Right ventricle myocardium superior (tissue), 1 donor: ENCODE measurements at regions not wholly inside any gene's neighbourhood (a gene's known extent, or its start where the extent isn't known, plus 50 kb on each side); places are given as distances from the start of the nearest gene placed in this dataset.
"Not testable (repeated sequence)": the region's sequence is repeated elsewhere in the genome, so short reads cannot be mapped to it uniquely, and the experiment has no call there.

Experiments used
- ATAC-seq: fragments of 200-7000 bp; cut with Tn5 transposase; one replicate; pipeline ENCODE4 v1.9.1; 2020; ENCODE audit warnings: mild to moderate bottlenecking; ENCODE audit not compliant: poor library complexity
- DNase-seq: peaks from one replicate; pipeline ENCODE4 v3.0.0-alpha.2; 2020
- intact Hi-C: fragments of 100-400 bp; cut with DNase I; formaldehyde crosslinking; loops from one replicate; pipeline ENCODE4 v1.11.2; 2022
- donor health status: DM: no; HTN: yes; CAD: no; lungs with severe emphysema.

GRCh38 chr16:29202642-29203041, 203.9 kb downstream of the NPIPB11 start:
- ATAC-seq, intact Hi-C loops, DNase-seq: not testable (repeated sequence)

GRCh38 chr16:29202025-29202632, 204.4 kb downstream of the NPIPB11 start:
- ATAC-seq, result peak; percentile 63

DNA sequence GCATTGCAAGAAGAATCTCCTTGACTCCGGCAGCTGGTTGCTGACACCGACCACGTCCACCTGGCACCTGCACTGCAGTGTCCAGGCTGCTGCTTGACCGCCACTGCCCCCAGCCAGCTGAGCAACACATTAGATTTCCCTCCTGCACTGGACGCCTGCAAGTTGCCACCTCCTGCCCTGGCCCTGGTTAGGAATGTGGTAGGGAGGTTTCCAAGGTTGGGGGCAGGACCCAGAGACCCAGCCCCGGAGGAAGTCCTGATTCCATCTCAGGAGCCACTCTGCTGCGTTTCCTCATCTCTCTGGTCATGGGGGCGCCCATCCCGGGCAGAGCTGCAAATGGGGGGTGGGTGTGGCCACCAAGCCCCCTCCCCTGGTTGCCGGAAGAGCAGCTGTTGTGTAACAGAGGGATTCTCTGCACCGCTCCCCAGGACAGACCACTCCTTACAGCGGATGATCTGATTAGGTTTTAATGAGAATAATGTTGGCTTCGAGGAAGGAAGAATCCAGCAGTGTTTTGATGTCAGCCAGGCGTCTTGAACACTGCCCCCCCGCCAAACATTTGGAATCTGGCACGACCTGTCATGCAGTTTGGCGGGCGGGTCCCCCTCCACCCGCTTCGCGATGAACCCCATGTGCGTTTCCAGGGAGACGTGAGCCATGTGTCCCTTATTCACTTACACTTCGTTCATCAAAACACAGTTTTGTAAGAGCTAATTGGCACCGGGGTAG, 205.1 kb downstream of the NPIPB11 start:
- DNase-seq, intact Hi-C loops: not testable (repeated sequence)
- peak; percentile 48 for ATAC-seq

More at GRCh38 chr16:29202025-29202632, 204.4 kb downstream of the NPIPB11 start:
- intact Hi-C loops, result not testable (repeated sequence)
- peak; percentile 67 for DNase-seq

- intact Hi-C loops, DNase-seq, ATAC-seq: not testable (repeated sequence)
Measured at GRCh38 chr16:29200681-29201080, 205.8 kb downstream of the NPIPB11 start.

- DNase-seq, intact Hi-C loops: not testable (repeated sequence)
- ATAC-seq, result peak; percentile 28
Measured at GRCh38 chr16:29200135-29200601, 206.3 kb downstream of the NPIPB11 start.

DNA sequence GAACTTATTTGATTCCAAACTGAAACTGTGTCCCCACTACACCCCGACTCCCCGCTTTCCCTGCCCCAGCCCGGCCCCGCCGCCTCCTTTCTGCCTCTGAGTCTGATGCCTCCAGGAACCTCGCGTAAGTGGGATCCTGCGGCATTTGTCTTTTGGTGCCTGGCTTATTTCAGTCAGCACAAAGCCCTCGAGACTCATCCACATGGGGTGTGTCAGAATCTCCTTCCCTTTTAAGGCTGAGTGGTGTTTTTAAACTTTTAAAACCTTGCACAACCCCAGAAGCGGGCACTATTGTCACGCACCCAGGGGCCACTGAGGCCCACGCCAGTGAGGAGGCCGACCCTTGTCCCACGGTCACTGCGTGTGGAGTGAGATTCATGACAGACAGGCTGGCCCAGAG, 206.9 kb downstream of the NPIPB11 start:
- ATAC-seq, result peak; percentile 56
- DNase-seq, intact Hi-C loops: not testable (repeated sequence)

DNA sequence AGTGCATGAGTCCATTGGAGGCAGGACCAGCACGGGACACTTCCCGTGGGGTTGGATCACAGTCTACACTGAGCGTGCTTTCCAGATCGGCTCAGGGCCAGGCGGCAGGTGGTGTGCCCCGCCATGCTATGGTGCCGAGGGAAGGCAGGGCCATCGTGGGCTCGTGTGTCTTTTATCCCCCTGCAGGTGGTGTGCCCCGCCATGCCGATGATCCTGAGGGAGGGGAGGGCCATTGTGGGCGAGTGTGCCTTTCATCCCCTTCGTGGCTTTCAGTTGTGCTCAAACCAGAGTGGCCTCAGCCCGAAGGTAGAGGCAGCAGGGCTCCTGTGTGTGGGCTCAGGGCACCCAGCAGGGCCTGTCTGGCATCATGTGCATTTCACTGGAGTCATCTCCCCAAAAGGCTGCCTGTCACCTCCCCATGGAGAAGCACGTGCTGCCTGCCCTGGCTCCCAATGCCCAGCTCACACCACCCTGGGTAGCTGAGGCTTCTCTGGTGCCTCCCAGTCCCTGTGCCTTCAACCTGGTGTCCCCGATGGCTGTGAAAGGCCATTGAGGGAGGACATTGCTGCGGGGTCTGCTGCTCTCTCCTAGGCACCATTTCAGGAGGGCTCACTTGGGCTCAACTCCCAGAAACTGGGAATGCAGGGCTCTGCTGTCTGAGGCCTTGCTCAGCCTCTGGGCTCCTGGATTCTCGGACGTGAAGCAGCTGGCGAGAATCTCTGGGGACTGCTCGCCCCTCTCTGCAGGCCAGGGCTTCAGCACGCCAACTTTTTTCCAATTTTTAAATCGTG, 207.6 kb downstream of the NPIPB11 start:
- intact Hi-C loops, result no loop called here
- DNase-seq, result no peak
- ATAC-seq, result no peak

DNA sequence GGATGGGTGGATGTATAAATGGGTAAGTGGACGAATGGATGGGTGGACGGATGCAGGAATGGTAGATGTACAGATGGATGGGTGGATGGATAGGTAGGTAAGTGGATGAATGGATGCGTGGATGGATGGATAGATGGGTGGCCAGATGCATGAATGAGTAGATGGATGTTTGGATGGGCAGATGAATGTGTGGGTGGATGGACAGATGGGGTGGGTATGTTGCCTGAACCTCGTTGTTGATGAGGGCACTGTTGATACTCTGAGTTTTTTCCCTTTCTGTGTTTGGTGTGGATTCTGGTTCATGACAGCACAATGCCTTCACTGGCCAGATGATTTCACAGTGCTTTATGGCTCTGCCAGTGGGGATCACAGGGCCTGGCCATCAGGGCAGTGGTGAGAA, 208.3 kb downstream of the NPIPB11 start:
- intact Hi-C loops, result no loop called here
- DNase-seq (no peak), ATAC-seq (no peak)

DNA sequence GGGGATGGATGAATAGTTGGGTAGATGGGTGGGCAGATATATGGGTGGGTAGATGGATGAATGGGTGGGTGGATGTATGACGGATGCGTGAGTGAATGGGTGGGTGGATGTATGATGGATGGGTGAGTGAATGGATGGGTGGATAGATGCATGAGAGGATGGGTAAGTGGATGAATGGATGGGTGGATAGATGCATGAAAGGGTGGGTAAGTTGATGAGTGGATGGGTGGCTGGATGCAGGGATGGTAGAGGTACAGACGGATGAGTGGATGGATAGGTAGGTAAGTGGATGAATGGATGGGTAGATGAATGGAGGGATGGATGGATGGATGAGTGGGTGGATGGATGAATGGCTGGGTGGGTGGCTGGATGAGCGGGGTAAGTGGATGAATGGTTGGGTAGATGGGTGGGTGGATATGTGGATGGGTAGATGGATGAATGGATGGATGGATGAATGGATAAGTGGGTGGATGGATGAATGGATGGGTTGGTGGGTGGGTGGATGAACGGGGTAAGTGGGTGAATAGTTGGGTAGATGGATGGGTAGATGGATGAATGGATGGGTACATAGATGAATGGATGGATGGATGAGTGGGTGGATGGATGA, 208.9 kb downstream of the NPIPB11 start:
- DNase-seq, ATAC-seq, intact Hi-C loops: not testable (repeated sequence)

GRCh38 chr16:29196746-29197145, 209.8 kb downstream of the NPIPB11 start:
- ATAC-seq, intact Hi-C loops, DNase-seq: not testable (repeated sequence)

- DNase-seq, intact Hi-C loops: not testable (repeated sequence)
- ATAC-seq, result peak; percentile 30
Measured at GRCh38 chr16:29195116-29195872, 210.4 kb downstream of the LAT start.

- intact Hi-C loops, ATAC-seq, DNase-seq: not testable (repeated sequence)
Measured at GRCh38 chr16:29194185-29194844, 209.5 kb downstream of the LAT start.

DNA sequence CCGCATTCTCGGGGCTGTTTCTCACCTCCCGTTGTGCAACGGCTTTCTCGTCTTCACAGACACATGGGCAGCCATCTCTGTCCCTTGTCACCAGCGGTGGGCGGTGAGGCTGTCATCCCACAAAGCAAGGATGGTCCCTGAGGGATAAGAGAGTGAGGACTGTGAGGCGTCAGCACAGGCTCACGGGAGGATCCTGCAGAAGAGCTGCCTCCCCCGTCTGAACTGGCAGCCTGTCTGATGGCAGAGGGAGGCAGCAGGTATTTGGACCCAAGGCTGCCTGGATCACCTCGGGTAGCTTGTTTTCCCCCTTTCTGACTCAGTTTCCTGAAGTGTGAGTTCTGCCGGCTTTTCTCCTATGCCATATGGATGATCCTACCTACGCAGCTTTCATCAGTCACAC, 208.8 kb downstream of the LAT start:
- peak; percentile 41 for DNase-seq
- ATAC-seq, intact Hi-C loops: not testable (repeated sequence)

DNA sequence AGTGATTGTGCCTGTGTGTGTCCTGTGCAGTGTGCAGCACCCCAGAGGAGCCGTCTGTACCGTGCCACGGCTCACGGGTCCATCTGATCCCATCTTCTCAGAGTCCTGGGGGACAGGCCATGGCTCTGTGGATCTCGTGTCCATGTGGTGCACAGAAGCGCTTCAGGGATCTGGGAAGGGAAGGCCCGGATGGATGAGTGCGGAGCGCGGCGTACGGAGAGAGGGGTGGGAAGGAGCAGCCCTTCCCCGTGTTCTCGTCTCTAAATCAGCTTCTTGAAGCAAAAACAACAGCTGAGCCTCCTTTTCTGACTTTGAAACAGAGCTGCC, 208.4 kb downstream of the LAT start:
- peak; percentile 4 for DNase-seq

GRCh38 chr16:29192329-29193247, 207.7 kb downstream of the LAT start:
- intact Hi-C loops, result no loop called here
- no peak for ATAC-seq
- DNase-seq, result peak; percentile 40

More for the DNA sequence above, 208.4 kb downstream of the LAT start:
- ATAC-seq, intact Hi-C loops: not testable (repeated sequence)

DNA sequence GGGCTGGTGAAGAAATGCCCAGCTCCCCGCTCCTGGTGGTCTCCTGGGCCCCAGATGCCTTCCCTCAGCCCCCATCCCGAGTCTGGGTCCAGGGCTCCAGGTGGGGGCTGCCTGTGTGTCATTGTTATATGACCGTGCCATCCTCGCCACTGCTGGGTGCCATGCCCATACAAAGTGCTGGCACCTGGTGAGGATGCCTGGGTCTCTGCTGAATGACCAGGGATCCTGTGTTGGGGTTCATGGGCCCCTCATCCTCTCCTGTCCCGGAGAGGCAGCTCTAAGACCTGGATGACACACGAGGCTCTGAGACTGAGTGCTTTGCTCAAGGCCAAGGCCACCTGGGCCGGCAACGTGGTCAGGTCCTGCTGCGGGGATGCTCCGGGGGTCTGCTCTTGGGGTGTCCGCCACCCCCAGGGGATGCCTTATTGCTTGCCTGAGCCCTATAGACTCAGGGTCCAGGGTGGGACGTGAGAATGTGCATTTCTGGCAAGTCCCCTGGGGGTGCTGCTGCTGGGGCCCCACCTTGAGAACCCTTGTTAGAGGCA, 206.9 kb downstream of the LAT start:
- peak; percentile 20 for DNase-seq
- intact Hi-C loops, ATAC-seq: not testable (repeated sequence)
